ENCODE measurements at regions not wholly inside any gene's neighbourhood (a gene's known extent, or its start where the extent isn't known, plus 50 kb on each side); places are given as distances from the start of the nearest gene placed in this dataset.
"Not testable (repeated sequence)": the region's sequence is repeated elsewhere in the genome, so short reads cannot be mapped to it uniquely, and the experiment has no call there.

GRCh38 chr1:80363689-80364475 is 1357.4 kb upstream of the ADGRL4 start:
- no peak for DNase-seq

GRCh38 chr1:80359666-80360065 is 1353.1 kb upstream of the ADGRL4 start:
- no peak for DNase-seq

- DNase-seq: no peak
These were observed 1342.7 kb upstream of the ADGRL4 start for GRCh38 chr1:80349218-80349617.

- DNase-seq: no peak
These were observed 1334.5 kb upstream of the ADGRL4 start for GRCh38 chr1:80341021-80341420.

GRCh38 chr1:80318108-80318507 is 1311.6 kb upstream of the ADGRL4 start:
- no peak for DNase-seq

- no peak for DNase-seq
These were observed 1304.2 kb upstream of the ADGRL4 start for GRCh38 chr1:80310703-80311245.

GRCh38 chr1:80305466-80305865 is 1298.9 kb upstream of the ADGRL4 start:
- no peak for DNase-seq

GRCh38 chr1:80293818-80294217 is 1287.3 kb upstream of the ADGRL4 start:
- no peak for DNase-seq

- not testable (repeated sequence) for DNase-seq
These were observed 1282.2 kb upstream of the ADGRL4 start for GRCh38 chr1:80288750-80289149.

GRCh38 chr1:80282536-80282935 is 1276.0 kb upstream of the ADGRL4 start:
- DNase-seq: no peak

GRCh38 chr1:80278936-80279335 is 1272.4 kb upstream of the ADGRL4 start:
- DNase-seq: no peak

GRCh38 chr1:80274256-80274655 is 1267.7 kb upstream of the ADGRL4 start:
- no peak for DNase-seq

- DNase-seq: no peak
These were observed 1266.0 kb upstream of the ADGRL4 start for GRCh38 chr1:80272495-80272894.

- no peak for DNase-seq
These were observed 1252.1 kb upstream of the ADGRL4 start for GRCh38 chr1:80258659-80259058.

GRCh38 chr1:80251591-80251990 is 1245.1 kb upstream of the ADGRL4 start:
- no peak for DNase-seq

- DNase-seq: no peak
These were observed 1244.6 kb upstream of the ADGRL4 start for GRCh38 chr1:80251171-80251570.

- no peak for DNase-seq
These were observed 1244.1 kb upstream of the ADGRL4 start for GRCh38 chr1:80250573-80251168.

GRCh38 chr1:80249699-80250098 is 1243.2 kb upstream of the ADGRL4 start:
- no peak for DNase-seq

GRCh38 chr1:80248886-80249285 is 1242.4 kb upstream of the ADGRL4 start:
- DNase-seq: no peak

- DNase-seq: no peak
These were observed 1239.3 kb upstream of the ADGRL4 start for GRCh38 chr1:80245813-80246212.

GRCh38 chr1:80244372-80244771 is 1237.8 kb upstream of the ADGRL4 start:
- DNase-seq: no peak

GRCh38 chr1:80241566-80241965 is 1235.0 kb upstream of the ADGRL4 start:
- no peak for DNase-seq

- no peak for DNase-seq
These were observed 1219.0 kb upstream of the ADGRL4 start for GRCh38 chr1:80225510-80225909.

GRCh38 chr1:80221319-80221718 is 1214.8 kb upstream of the ADGRL4 start:
- DNase-seq: no peak
